HT-29 (cell line): ENCODE measurements at regions not wholly inside any gene's neighbourhood (a gene's known extent, or its start where the extent isn't known, plus 50 kb on each side); places are given as distances from the start of the nearest gene placed in this dataset.

Experiments
- DNase-seq: peaks from one replicate; pipeline ENCODE4 v3.0.0-alpha.2; 2015; ENCODE audit warnings: low spot score

DNA sequence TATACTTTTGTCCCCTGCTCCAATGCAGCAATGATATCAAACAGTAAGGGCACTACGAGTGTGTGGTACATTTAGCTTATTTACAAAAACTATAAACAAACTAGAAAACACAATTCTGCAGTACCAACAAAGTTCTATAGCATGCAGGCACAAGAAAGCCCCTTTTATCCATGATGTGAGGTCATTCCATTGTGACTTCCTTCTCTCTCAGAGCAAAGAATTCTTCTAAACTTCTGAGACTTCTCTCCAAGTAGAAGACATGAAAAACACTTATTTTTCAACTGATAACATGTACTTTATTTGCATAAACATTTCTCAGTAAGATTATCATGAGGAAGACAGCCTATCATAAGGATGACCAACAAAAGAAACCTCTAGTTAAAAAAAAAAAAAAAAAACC is 569.8 kb downstream of the TLE1 start:
- no peak for DNase-seq

DNA sequence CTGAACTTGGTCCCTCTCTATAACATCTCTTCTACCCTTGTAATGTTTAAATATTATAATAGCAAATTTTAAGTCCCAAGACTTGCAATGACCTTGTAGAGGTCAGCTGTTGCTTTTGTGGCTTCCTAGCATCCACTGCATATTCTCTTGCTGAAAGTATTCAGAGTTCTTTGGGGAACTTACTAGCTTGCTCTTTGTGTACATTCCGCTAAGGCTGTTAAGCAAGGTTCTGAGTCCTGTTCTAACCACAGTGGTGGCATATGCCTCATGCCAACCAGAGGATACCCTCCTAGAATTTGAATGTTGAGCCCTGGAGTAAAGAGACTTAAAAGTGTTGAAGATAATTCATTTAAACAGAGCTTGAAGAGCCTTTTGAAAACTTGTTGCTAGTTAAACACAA is 570.9 kb downstream of the TLE1 start:
- DNase-seq = no peak

DNA sequence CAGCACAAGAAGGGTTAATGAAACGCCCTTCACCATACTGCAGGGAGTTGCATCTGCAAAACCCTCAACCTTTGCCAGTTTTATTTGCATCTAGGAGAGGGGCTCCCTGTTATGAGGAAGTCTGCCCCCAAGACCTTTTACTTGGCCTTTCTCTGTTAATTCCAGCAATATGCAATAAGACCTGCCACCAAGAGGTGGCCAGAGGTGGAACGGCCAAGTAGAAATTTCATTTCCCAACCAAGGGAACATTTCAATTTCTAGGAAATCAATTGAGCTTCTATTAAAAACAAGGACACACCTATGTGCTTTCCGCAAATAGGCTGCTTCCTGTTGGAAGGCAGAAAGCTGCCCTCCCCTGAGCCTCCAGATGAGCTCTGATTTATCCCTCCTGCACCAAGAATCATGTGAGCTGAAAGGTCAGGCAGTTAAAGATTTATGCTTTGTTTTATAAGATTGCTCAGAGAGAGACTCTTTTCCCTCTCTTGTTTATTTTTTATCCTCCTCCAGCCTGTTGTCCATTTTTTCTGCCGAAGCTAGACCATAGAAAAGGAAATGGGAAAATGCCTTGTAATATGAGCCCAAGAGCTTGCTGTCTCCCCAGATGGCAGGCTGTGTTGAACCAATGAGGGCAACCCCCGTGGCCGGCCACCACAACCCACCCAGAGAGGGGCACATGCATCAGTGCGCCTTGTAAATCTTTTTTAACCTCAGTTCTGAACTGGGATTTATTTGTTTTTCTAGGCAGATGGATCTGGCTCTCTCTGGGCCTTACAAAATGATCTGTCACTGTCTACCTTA is 572.8 kb downstream of the TLE1 start:
- DNase-seq = no peak

DNA sequence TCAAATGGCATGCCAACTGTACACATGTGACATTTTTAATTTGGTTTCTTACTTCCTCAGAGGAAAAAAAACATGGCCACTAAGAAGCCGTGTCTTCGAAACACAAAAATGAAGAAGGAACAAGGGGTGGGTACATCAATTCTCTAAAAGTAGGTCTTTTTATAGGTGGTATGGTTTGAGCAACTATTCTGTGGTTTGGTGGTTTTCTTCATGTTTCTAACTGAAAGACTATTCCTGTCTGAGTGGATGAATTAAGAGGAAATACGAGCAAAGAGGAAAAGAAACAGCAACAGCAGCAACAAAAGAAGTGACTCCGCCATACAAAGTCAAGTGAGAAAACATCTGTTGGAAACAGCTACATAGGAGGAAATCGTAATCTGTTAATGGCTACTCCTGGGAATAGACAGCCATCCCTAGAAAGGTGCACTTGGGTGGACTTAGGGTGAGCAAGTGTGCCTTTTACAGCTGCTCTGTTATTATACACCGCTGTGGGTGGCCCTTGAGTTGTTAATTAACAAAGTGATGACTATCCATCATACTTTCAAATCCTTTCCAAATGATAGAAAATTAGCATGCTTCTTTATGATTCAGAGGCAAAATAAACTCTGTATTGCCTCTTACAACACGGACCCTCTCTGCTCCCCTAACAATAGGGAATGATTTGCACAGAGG is 575.8 kb downstream of the TLE1 start:
- no peak for DNase-seq

DNA sequence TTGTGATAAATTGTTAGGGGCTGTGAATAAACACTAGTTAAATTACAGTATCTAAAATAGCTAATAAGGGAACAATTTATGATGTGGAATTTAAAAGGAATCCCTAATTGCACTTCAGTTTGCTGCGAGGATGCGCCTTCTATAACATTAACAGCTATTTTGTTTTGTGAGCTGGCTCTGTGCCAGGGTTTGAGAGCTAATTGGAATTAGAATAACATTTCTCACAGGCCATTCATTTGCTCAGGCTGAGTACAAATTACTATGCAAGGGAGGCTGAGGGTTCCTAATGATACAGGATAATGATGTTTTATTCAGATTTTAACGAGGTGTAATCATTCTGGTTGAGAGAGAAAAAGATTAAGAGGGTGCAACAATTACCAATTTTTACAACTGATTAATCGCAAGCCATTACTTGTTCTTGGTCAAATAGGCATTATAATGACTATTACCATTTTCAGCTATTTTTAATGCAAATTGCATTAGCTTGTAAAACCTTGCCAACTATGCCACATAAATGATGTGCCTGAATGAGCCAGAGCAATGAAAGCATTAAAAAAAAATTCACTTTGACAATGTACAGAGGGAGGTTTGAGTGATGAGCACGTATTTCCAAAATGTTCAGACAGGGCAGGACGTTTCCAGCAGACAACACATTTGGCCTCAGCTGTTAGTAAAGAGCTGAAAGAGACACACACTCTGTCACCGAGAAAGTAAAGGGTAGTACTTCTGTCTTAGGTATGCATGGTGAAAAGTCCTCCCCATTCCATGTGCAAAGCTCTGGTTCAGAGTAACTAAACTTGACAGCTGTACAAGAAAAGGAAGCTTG is 576.5 kb downstream of the TLE1 start:
- no peak for DNase-seq

DNA sequence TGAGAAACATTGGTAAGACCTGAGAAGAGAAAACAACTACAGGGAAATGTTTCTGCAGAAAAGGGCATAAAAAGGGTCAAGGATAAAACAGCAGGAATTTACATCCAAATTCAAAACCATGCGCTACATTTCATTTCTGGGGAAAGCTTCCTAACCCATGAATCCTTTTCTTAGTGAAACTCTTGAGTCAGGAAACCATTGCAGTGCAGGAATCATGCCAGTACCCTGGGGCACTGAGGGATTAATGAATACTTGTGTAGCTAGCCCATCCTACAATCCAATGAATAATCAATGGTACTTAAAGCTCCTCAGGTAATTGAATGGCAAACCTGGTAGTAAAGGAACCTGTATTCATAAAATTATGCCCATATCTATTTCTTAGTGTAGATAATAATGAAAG is 580.5 kb downstream of the TLE1 start:
- DNase-seq = no peak

DNA sequence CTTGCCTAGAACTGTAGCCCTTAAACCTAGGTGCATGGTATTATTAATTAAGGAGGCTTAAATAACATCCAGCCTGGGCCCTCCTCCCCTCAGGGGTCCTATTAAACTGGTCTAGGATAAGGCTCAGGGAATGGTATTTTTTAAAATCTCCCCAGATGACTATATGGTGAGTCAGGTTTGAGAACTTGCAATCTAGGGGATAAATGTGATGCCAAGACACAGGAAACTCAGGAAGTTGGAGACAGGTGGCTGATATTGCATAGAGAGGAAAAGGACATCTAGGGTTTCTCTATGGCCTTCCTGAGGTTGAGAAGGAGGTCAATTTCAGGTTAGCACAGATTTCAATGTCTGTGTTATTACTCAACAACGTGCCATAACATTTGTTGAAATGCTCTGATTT is 581.0 kb downstream of the TLE1 start:
- DNase-seq = no peak

DNA sequence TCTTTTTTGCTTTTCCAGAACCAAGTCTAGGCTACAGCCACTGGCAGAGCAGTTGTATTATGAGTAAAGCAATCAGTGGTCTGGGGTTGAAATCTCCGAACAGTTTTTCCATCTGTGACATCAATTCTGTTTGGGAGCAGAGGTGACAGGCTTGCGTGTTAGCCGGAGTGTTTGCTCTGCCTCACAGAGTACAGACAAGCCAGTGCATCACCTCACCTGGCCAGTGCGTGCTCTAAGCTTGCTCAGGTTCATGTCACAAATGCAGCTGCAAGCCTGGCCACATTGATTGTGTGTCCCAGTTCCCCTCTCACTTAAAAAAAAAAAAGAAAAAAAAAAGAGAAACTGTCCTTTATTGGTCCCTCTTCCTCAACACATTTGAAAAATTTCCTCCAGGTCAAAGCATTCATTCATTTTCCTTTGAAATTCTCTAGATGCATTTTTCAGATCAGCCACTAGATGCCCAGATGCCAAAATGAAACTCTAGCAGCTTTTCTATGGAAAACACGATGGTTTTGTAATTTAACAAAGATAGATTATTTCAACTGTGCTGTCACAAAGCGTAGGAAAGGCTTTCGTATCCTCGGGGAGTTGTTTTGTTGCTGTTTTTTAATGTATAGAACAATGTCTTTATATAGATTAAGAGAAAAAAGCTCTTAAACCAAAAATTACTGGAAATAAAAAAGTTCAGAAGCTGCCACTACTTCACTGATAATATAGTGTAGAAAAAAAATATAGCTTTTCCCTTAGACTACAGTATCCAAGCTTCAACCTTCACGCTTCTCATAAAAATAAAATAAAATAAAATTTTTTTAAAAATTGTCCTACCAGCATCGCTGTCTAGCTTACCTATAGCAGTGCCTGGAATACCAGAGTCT is 585.5 kb downstream of the TLE1 start:
- peak; percentile 24 for DNase-seq

DNA sequence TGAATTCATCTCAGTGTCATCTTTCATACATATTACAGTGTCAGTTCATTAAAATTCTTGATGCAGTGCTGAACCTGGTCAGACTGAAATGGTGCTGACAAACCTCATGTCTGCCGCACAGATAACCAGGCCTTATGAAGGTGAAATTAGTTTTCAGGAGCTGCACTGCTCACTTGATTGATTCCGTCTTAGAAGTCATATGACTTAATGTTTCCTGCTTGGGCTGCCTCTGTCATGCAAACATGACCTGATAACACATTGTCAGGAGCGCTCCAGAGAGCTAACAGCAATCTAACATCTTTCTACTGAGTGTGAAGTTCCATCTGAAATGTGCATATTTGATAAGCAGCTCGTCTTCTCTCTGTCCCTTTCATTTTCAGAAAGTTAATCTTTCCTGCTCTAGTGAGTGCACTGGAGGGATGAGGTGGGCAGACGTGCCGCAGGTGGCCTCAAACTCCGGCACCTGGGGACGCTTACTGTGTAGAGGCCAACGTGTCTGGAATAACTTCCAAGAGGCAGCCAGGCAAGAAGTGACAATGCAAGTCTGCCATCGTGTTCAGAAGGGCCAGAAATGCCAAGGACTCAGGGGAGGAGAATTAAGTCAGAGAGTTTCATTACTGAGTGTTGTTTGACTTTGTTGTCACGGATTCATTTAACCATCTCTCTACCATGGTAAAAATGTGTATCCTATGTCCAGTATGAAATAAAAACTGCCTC is 592.1 kb downstream of the TLE1 start:
- no peak for DNase-seq

DNA sequence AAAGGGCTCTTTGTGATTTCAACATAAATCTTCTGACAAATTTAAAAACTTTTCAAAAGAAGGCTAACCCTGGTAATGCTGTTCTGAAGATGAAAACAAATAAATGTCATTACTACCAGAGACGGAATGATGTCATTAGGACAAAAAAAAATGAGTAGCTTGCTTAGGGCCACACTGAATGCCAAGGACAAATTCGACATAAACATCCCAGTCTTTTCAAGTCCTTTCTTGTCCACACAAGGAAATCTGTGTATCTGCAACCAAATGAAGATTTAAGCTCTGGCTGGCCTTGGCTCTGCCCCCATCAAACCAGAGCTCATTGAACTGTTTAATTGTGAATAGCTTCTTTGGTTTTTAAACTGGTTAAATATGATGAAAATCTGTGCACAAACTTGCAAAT is 592.7 kb downstream of the TLE1 start:
- no peak for DNase-seq

DNA sequence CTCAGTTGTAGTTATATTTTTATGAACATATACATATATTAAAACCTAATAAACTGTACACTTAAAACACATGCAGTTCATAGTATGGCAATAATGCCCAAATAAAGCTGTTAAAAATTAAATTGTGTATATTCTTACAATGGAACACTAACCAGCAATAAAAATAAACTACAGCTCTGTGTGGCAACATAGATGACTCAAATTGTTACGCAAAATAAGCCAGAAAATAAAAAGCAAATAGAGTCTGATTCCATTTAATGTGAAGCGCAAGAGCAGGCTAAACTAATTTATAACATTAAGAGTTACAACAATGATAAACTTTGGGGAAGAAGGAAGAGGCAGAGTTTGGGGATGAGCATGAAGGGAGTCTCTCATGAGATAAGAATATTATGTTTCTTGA is 597.3 kb downstream of the TLE1 start:
- DNase-seq = no peak

DNA sequence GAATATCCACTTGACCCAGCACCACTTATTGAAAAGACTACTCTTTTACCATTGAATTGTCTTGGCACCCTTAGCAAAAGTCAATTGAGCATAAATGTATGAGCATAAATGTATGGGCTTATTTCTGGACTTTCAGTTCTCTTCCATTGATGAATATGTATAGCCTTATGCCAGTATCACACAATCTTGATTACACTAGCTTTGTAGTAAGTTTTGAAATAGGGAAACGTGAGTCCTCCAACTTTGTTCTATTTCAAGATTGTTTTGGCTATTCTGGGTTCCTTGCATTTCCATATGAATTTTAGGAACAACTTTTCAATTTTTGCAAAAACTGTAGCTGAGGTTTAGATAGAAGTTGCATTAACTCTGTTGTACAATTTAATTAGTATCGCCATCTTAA is 601.0 kb downstream of the TLE1 start:
- no peak for DNase-seq

DNA sequence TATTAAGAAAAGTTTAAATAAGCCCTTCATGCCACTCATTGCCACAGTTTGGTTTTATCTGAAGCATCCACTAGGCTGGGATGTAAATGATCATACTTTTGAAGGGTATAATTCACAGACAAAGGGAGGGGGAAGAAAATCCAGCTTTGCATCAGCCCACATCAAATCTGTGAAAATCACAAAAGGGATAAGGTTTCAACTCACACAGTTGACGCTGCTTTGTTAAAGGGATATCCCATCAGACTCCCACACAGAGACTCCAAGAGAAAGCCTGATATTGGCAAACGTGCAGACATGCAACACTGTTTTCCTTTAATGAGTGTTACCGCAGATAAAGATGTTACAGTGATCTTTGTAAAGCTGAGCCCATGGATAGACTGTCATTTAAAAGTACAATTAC is 602.9 kb downstream of the TLE1 start:
- no peak for DNase-seq

DNA sequence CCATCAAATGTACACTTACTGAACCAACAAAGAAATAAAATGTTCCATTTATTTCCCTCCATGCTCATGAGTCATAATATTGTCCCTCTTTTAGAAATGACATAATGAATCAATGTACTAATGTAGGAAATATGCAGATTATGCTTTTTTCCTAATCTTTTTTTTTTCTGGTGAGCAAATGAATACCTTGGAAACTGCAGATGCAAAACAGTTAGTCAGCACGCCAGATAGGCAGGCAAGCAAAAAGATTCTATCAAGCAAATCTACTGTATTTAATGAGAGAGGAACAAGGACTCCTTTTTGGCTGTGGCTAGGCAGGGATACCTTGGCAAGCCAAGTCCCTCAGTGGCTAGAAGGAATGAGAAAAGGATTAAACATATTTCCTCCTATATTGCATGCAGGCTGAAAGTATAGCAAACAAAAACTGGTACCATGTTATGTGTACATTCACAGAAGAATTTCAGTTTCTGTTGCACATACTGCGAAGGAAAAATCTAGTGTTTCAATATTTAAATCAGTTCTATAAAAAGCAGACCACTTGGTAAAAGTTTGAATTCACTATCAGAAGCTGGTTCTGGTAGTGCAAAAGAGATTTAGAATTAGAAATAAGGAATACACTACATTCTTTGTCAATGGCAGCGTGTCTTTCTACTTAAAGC is 605.4 kb downstream of the TLE1 start:
- no peak for DNase-seq

DNA sequence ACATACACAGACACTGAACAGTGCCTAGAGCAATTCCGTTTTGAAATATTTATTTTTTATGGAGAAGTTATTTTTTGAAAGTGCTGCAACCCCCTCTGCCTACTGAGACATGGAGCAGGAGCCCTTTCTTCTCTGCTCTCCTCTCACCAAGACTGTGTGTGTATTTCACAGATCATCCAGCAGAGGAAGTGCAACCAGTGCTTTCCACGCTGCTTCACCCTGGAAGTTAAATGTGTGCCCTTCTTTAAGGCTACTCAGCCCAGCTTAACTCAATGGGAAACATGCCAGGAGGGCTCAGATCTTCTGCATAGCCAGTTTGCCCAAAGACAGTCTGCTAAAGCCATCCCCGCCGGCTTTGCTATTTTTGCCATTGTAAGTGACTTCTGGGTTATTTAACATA is 606.3 kb downstream of the TLE1 start:
- peak; percentile 21 for DNase-seq

DNA sequence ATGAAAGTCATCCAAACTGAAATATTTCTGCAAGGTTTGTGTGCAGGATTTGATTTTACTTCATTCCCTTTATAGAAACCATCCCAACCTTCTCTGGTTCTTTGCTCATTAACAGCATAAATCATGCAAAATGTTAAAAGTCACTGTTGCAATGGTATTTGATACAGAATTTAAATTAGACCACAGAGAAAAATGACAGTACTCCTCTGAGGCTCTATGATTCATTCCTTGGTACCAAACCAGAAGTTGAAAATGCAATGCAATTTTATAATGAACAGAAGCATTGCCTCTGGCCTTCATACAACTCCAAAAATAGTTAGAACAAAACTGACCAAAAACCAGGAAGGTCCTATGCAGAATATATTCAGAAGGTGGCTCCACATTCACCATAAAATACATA is 607.1 kb downstream of the TLE1 start:
- no peak for DNase-seq

DNA sequence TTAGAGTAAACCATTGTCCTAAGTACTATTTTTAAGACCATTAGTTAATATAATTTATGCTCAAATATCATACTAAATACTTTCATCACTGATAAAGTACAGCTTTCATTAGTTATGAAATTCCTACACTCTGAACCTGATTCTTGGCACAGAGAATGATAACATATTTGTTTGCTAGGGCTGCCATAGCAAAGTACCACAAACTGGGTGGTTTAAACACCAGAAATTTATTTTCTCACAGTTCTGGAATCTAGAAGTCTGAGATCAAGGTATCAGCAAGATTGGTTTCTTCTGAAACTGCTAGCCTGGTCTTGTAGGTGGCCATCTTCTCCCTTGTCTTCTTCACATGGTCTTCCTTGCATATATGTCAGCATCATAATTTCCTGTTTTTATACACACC is 608.4 kb downstream of the TLE1 start:
- DNase-seq = no peak

DNA sequence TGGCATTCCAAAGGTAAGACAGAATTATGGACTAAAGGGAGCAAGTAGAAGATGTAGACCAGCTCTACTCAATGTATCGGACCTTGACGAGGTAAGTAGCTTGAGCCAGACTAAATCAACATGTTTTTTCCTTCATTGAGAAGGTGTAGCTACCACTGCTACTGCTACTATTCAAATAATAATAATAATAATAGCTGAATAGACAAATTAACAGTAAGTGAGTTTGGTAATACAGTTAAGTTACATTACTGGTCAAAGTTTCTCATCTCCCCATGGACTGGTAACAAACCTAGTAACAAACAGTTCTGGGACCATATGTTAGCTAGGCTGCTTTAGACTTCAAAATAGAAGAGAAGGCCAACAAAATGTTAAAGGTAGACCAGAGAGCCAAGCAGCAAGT is 609.2 kb downstream of the TLE1 start:
- DNase-seq = no peak

DNA sequence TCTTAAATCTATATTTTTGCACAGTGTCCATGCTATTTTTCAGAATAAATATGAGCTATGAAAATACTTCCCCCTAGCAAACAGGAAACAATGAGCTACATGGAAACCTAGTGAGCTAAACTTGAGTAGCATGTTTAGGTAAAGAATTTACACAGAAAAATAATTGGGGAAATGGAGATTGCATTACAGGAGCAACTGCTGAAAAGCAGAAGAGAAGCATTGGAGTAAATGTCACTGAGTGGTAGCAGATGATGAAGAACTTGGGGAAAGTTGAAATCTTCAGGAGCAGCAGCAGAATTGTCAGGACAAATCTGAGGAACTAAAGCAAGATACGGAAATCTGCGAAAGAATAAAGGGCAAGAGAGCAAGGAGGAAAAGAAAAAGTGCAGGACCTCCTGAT is 610.3 kb downstream of the TLE1 start:
- no peak for DNase-seq

DNA sequence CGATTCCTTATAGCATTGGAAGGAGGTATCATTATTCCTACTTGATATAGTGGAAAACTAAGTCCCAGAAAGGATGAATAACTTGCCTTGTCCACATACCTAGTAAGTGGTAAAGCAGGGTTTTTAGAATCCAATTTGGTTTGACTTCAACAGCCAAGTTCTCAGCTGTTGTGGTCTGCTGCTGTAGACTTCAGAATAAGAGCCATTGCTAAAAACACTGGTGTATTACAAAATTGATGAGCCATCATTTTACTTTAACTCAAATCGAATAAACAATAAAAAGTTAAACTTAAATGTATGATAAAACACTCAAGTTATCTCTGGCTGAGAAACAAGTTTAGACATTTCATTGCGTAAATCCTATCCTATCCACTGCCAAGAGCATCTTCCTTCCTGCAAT is 610.8 kb downstream of the TLE1 start:
- DNase-seq = no peak
